ENCODE measurements at regions not wholly inside any gene's neighbourhood (a gene's known extent, or its start where the extent isn't known, plus 50 kb on each side); places are given as distances from the start of the nearest gene placed in this dataset.

- no peak for TF ChIP-seq CBFB (IDR thresholded peaks at IDR 0.05; ENCODE audit: low read depth)
- no peak for TF ChIP-seq MYB (IDR thresholded peaks at IDR 0.05; ENCODE audit: borderline replicate concordance, low read depth, low read length)
- TF ChIP-seq, protein P1, sequence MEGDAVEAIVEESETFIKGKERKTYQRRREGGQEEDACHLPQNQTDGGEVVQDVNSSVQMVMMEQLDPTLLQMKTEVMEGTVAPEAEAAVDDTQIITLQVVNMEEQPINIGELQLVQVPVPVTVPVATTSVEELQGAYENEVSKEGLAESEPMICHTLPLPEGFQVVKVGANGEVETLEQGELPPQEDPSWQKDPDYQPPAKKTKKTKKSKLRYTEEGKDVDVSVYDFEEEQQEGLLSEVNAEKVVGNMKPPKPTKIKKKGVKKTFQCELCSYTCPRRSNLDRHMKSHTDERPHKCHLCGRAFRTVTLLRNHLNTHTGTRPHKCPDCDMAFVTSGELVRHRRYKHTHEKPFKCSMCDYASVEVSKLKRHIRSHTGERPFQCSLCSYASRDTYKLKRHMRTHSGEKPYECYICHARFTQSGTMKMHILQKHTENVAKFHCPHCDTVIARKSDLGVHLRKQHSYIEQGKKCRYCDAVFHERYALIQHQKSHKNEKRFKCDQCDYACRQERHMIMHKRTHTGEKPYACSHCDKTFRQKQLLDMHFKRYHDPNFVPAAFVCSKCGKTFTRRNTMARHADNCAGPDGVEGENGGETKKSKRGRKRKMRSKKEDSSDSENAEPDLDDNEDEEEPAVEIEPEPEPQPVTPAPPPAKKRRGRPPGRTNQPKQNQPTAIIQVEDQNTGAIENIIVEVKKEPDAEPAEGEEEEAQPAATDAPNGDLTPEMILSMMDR (IDR thresholded peaks at IDR 0.05 in 2 of 3, conservative IDR thresholded peaks at IDR 0.05 in 1 of 3; ENCODE audit: control insufficient read depth in 2 of 3, extremely low read depth in 1 of 3, insufficient read depth in 1 of 3, low read depth in 3 of 3, low read length in 3 of 3): no peak
- no peak for TF ChIP-seq JUNB (IDR thresholded peaks at IDR 0.05)
- TF ChIP-seq, protein P2, sequence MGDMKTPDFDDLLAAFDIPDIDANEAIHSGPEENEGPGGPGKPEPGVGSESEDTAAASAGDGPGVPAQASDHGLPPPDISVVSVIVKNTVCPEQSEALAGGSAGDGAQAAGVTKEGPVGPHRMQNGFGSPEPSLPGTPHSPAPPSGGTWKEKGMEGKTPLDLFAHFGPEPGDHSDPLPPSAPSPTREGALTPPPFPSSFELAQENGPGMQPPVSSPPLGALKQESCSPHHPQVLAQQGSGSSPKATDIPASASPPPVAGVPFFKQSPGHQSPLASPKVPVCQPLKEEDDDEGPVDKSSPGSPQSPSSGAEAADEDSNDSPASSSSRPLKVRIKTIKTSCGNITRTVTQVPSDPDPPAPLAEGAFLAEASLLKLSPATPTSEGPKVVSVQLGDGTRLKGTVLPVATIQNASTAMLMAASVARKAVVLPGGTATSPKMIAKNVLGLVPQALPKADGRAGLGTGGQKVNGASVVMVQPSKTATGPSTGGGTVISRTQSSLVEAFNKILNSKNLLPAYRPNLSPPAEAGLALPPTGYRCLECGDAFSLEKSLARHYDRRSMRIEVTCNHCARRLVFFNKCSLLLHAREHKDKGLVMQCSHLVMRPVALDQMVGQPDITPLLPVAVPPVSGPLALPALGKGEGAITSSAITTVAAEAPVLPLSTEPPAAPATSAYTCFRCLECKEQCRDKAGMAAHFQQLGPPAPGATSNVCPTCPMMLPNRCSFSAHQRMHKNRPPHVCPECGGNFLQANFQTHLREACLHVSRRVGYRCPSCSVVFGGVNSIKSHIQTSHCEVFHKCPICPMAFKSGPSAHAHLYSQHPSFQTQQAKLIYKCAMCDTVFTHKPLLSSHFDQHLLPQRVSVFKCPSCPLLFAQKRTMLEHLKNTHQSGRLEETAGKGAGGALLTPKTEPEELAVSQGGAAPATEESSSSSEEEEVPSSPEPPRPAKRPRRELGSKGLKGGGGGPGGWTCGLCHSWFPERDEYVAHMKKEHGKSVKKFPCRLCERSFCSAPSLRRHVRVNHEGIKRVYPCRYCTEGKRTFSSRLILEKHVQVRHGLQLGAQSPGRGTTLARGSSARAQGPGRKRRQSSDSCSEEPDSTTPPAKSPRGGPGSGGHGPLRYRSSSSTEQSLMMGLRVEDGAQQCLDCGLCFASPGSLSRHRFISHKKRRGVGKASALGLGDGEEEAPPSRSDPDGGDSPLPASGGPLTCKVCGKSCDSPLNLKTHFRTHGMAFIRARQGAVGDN (IDR thresholded peaks at IDR 0.05): no peak
Observed at GRCh38 chr12:125954362-125954761, 889.1 kb downstream of the AACS start (continued).

DNA sequence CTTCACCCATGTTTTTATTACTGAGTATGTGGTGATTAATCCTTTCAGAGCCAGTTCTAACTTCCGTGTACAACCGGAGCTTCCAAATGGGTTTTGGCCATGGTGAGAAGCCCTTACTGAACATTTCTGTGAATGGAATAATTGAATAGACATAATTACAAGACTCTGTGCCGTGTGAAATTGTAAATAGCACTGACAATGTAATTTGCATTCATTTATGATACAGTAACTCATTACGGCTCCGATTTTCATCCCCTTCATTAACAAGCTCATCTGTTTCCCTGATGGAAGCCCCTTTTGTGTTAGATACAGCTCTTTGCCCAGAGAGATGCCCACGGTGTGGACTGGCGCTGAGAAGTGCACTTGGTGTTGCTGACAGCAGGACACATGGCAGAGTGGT lies 891.0 kb downstream of the AACS start:
- intact Hi-C loops (cut with micrococcal nuclease; ENCODE audit: unreplicated experiment): no loop called here
- CTCF ChIA-PET: no interaction called here
- SMC1A ChIA-PET (ENCODE audit: uncharacterized antibody, unreplicated experiment): interaction anchor here (1.1 kb wide), 1 partner anchor 8 kb away, joined by 3 read pairs; no protein-coding TSS in a partner anchor
- H4K20me1 ChIP-seq (ENCODE audit: control insufficient read depth, insufficient read depth): no peaks in the 10 kb centered on the region
- H3K4me3 ChIP-seq: no peak overlapping the region
- RAD21 ChIA-PET (ENCODE audit: unreplicated experiment): no interaction called here
- ATAC-seq (no peak), DNase-seq (ENCODE audit: low read depth, low spot score) (no peak), FAIRE-seq (no peak)
- H3K4me1 ChIP-seq (ENCODE audit: control insufficient read depth, insufficient read depth, low read length): no peaks in the 10 kb centered on the region
- no TSS peak for BruUV-seq (replicated peaks)
- TF ChIP-seq SMAD5 (IDR thresholded peaks at IDR 0.05; ENCODE audit: low read depth) (no peak), ZNF592 (IDR thresholded peaks at IDR 0.05) (no peak), RELA (IDR thresholded peaks at IDR 0.05; ENCODE audit: borderline replicate concordance, partially characterized antibody) (no peak), GATAD2B (conservative IDR thresholded peaks at IDR 0.05; ENCODE audit: low read depth) (no peak), ZNF274 (IDR thresholded peaks at IDR 0.05; ENCODE audit: insufficient read depth, insufficient read length) (no peak), NR2F1 (conservative IDR thresholded peaks at IDR 0.05) (no peak)
- no peaks in the 10 kb centered on the region for H3K79me2 ChIP-seq (ENCODE audit: control insufficient read depth, insufficient read depth, low read length)
- no peak overlapping the region for H2AFZ ChIP-seq (ENCODE audit: control insufficient read depth, low read depth, low read length)
- no peak overlapping the region for H3K27ac ChIP-seq (ENCODE audit: control insufficient read depth, insufficient read depth)
- no peaks in the 10 kb centered on the region for H3K27me3 ChIP-seq (replicated peaks in 1 of 2; ENCODE audit: control insufficient read depth in 2 of 2, insufficient read depth in 2 of 2, low read length in 1 of 2)
- H3K9me3 ChIP-seq (replicated peaks; ENCODE audit: control insufficient read depth, insufficient read depth, low read length): no peaks in the 10 kb centered on the region; the same call in 2 of the 3 replicates
- POLR2A ChIA-PET: no interaction called here
- no peak overlapping the region for H3K9ac ChIP-seq (ENCODE audit: control insufficient read depth, insufficient read depth, low read length)
- no peak overlapping the region for H3K4me2 ChIP-seq (ENCODE audit: control insufficient read depth, insufficient read depth)
- in situ Hi-C loops (cut with MboI): no loop called here
- WGBS (ENCODE audit: insufficient coverage, insufficient replicate concordance, low lambda C conversion rate, missing lambda C conversion rate): 50% methylated on average over 7 of the region's 7 CpGs
- no peaks in the 10 kb centered on the region for H3K36me3 ChIP-seq (ENCODE audit: control insufficient read depth in 2 of 2, insufficient read depth in 2 of 2, low read length in 1 of 2)
